ENCODE measurements at regions not wholly inside any gene's neighbourhood (a gene's known extent, or its start where the extent isn't known, plus 50 kb on each side); places are given as distances from the start of the nearest gene placed in this dataset.

DNA sequence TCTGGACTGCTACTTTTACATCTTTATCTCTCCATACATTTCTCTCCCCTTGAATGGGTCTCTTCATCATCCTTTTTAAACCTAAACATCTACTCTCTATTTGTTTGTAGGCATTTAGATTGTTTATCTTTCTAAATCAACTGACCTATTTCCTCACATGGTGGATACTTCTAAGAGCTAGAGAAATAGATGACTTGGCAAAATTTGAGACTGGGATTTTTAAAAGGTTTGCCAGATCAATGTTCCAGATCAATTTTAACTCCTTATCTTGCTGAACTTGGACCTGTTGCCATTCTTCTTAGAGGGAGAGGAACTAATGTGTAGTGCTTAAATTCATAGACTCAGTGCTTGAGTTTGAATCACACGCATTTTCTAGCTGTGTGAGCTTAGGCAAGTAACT lies 144.2 kb upstream of the STEAP4 start:
- Mint-ChIP-seq H3K9me3 (no peaks in the 10 kb centered on the region), H3K27ac (no peak overlapping the region), H3K36me3 (no peaks in the 10 kb centered on the region), H3K4me3 (no peak overlapping the region), H3K27me3 (peaks cover 1% of the 10 kb centered on the region), H3K4me1 (ENCODE audit: low read depth) (no peaks in the 10 kb centered on the region)
- POLR2A ChIA-PET = no interaction called here
- no peak for DNase-seq
- CTCF ChIA-PET = no interaction called here
- intact Hi-C loops (cut with micrococcal nuclease) = no loop called here

DNA sequence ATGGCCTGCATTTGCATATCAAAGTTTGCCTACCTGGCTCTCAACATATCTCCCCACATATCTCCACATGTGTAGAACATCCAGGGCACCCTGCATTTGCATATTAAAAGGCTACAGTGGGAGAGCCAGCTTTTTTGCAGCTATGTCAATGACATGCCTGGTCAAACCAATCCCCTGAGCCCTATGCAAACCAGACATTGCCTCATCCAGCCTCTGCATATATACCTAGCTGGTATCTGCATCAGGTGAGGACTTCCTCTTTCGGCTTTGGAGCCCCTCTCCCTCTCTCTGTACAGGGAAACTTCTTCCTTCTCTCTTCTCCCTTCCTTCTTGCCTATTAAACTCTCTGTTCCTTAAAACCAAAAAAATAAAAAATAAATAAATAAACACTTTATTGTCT lies 142.7 kb upstream of the STEAP4 start:
- no peak for DNase-seq
- H3K27ac Mint-ChIP-seq = no peak overlapping the region
- no peak overlapping the region for H3K4me3 Mint-ChIP-seq
- ChIA-PET POLR2A (no interaction called here), CTCF (no interaction called here)
- H3K27me3 Mint-ChIP-seq = peaks cover 1% of the 10 kb centered on the region
- no peaks in the 10 kb centered on the region for H3K36me3 Mint-ChIP-seq
- no peaks in the 10 kb centered on the region for H3K9me3 Mint-ChIP-seq
- intact Hi-C loops (cut with micrococcal nuclease) = no loop called here
- no peaks in the 10 kb centered on the region for H3K4me1 Mint-ChIP-seq (ENCODE audit: low read depth)

DNA sequence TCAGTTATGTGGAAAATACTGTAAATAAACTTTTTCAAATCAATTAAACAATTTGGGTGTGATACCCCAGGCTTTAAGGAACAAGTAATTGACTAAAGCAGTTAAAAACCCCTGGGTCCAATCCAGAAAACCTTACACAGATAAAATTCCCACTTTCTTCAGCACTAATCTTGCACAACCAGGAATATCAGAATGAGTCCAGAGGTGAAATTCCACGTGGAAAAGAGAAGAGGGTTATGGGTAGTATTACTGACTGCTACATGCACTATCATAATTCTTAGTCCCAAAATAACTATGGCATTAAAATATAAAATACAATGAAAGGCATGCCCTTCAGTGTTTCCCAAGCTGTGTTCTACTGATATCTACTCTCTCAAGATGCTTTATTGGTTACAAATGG lies 135.7 kb upstream of the STEAP4 start:
- POLR2A ChIA-PET = no interaction called here
- no peaks in the 10 kb centered on the region for H3K27me3 Mint-ChIP-seq
- no peak for DNase-seq
- no peaks in the 10 kb centered on the region for H3K36me3 Mint-ChIP-seq
- H3K27ac Mint-ChIP-seq = no peak overlapping the region
- intact Hi-C loops (cut with micrococcal nuclease) = no loop called here
- H3K9me3 Mint-ChIP-seq = no peaks in the 10 kb centered on the region
- CTCF ChIA-PET = no interaction called here
- no peaks in the 10 kb centered on the region for H3K4me1 Mint-ChIP-seq (ENCODE audit: low read depth)
- H3K4me3 Mint-ChIP-seq = no peak overlapping the region

DNA sequence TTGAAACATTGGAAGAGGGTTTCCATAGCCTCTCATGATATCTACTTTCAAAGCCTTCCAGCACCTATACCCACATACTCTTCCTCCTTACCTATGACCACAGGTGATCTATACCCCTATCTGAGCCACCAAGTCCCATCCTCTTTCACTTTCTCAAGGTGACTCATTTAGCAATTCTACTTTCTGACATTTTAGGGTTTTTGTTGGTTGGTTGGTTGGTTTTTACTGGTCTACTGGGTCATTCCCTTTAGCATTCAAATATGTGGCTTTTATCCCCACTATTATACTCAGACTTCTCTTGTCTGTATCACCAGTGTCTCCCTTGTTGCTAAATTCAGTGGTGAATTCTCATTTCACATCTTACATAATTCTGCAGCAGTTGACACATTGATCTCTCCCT lies 130.4 kb upstream of the STEAP4 start:
- DNase-seq = no peak
- POLR2A ChIA-PET = no interaction called here
- no peaks in the 10 kb centered on the region for H3K36me3 Mint-ChIP-seq
- no peaks in the 10 kb centered on the region for H3K4me1 Mint-ChIP-seq (ENCODE audit: low read depth)
- no peak overlapping the region for H3K4me3 Mint-ChIP-seq
- no peak overlapping the region for H3K27ac Mint-ChIP-seq
- intact Hi-C loops (cut with micrococcal nuclease) = no loop called here
- H3K9me3 Mint-ChIP-seq = no peaks in the 10 kb centered on the region
- CTCF ChIA-PET = no interaction called here
- H3K27me3 Mint-ChIP-seq = no peaks in the 10 kb centered on the region

DNA sequence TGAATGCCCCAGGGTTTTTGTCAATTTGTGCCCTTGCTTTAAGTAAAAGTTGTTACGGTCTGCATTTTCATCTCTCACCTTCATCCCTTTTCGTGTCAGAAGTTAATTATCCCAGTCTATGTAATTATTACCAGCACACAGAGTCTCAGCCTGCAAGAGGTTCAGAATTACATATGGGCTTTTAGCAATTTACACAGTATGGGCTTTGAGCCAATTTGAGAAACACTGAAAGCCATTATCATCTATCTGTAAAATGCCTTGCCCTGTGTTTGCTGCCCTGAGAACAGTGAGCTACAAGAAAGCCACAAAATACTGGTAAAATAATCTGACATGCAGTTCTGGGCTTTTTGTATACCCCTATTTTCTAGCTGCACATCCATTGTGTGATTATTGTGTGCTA lies 125.6 kb upstream of the STEAP4 start:
- peaks cover 2% of the 10 kb centered on the region for H3K27me3 Mint-ChIP-seq
- H3K9me3 Mint-ChIP-seq = no peaks in the 10 kb centered on the region
- H3K4me3 Mint-ChIP-seq = no peak overlapping the region
- ChIA-PET POLR2A (no interaction called here), CTCF (no interaction called here)
- no peaks in the 10 kb centered on the region for H3K4me1 Mint-ChIP-seq (ENCODE audit: low read depth)
- intact Hi-C loops (cut with micrococcal nuclease) = no loop called here
- no peak for DNase-seq
- no peaks in the 10 kb centered on the region for H3K36me3 Mint-ChIP-seq
- H3K27ac Mint-ChIP-seq = no peak overlapping the region

DNA sequence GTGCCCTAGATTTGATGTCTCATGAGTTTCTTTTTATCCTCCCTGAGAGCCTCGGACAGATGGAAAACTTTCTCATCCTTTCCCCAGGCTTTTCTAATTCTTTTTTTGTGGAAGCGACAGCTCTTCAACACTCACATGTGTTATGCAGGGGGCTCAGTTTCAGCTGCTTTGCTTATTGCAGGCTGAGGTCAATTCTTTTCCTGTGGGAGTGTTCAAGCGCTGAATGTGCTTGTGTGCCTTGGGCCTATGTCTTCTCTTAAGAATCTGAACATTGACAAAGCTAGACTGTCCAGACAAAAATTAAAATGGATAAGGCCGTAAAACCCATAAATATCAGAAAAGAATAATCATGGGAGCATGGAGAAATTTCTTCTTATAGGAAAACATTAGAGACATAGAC lies 125.2 kb upstream of the STEAP4 start:
- DNase-seq = no peak
- CTCF ChIA-PET = no interaction called here
- POLR2A ChIA-PET = no interaction called here
- Mint-ChIP-seq H3K4me3 (no peak overlapping the region), H3K36me3 (no peaks in the 10 kb centered on the region), H3K27me3 (peaks cover 2% of the 10 kb centered on the region), H3K4me1 (ENCODE audit: low read depth) (no peaks in the 10 kb centered on the region), H3K9me3 (no peaks in the 10 kb centered on the region), H3K27ac (no peak overlapping the region)
- intact Hi-C loops (cut with micrococcal nuclease) = no loop called here

DNA sequence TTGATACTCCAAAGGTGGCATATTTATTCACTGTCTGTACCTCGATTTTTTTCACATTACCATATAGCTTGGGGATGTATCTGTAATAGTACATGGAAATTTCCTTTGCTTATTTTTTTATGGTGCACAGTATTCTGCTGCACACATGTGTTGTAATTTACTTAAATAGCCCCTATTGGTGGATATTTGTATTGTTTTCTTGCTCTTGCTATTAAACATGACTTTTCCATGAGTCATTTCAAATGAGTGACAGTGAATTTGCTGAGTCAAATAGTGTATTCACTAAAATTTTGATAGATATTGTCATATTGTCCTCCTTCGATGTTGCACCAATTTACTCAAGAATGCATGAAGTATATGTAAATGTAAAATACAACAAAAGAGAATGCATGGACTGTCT lies 122.7 kb upstream of the STEAP4 start:
- no peaks in the 10 kb centered on the region for H3K4me1 Mint-ChIP-seq (ENCODE audit: low read depth)
- H3K4me3 Mint-ChIP-seq = no peak overlapping the region
- CTCF ChIA-PET = no interaction called here
- no peak for DNase-seq
- intact Hi-C loops (cut with micrococcal nuclease) = no loop called here
- no peaks in the 10 kb centered on the region for H3K36me3 Mint-ChIP-seq
- H3K27ac Mint-ChIP-seq = no peak overlapping the region
- peaks cover 2% of the 10 kb centered on the region for H3K27me3 Mint-ChIP-seq
- no peaks in the 10 kb centered on the region for H3K9me3 Mint-ChIP-seq
- POLR2A ChIA-PET = no interaction called here

DNA sequence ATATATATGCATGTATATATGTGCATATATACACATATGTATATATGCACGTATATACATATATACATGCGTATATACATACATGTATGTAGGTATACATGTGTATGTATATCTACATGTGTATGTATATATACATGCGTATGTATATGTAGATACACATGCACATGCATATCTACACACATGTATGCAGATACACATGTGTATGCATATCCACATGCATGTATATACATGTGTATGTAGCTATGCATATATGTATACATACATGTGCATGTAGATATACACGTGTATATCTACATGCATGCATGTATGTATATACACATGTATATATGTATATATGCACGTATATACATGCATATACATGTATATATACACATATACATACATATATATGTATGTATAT lies 95.8 kb upstream of the STEAP4 start:
- no peak overlapping the region for H3K27ac Mint-ChIP-seq
- no peaks in the 10 kb centered on the region for H3K36me3 Mint-ChIP-seq
- intact Hi-C loops (cut with micrococcal nuclease) = no loop called here
- no peak for DNase-seq
- no peaks in the 10 kb centered on the region for H3K4me1 Mint-ChIP-seq (ENCODE audit: low read depth)
- ChIA-PET POLR2A (no interaction called here), CTCF (no interaction called here)
- H3K9me3 Mint-ChIP-seq = no peaks in the 10 kb centered on the region
- H3K4me3 Mint-ChIP-seq = no peak overlapping the region
- no peaks in the 10 kb centered on the region for H3K27me3 Mint-ChIP-seq

DNA sequence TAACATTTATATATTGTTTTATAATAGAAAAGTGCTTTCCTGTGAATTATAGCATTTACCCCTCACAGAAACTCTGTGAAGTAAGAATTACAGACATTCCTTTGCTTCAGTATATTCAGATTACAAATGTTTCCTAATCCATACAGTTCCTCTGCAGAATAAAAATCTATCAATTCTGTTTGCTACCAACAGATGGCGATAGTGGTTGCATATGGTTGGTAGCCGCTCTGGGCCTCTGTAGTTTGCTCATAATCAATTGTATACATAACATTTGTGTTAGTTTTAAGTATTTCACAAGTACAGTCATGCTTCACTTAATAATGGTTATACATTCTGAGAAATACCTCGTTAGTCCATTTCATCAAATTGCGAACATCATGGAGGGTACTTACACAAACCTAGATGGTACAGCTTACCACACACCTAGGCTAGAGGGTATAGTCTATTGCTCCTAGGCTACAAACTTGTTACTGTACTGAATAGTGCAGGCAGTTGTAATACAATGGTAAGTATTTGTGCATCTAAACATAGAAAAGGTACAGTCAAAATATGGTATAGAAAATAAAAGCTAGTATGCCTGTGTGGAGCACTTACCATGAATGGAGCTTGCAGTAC lies 94.4 kb upstream of the STEAP4 start:
- no peaks in the 10 kb centered on the region for H3K27me3 Mint-ChIP-seq
- no peak overlapping the region for H3K27ac Mint-ChIP-seq
- no peaks in the 10 kb centered on the region for H3K9me3 Mint-ChIP-seq
- ChIA-PET POLR2A (no interaction called here), CTCF (interaction anchor here (0.6 to 1.0 kb wide), 4 partner anchors 25 to 452 kb away, joined by 3 read pairs; no protein-coding TSS in a partner anchor)
- DNase-seq = no peak
- intact Hi-C loops (cut with micrococcal nuclease) = no loop called here
- H3K36me3 Mint-ChIP-seq = no peaks in the 10 kb centered on the region
- H3K4me3 Mint-ChIP-seq = no peak overlapping the region
- peaks cover 8% of the 10 kb centered on the region for H3K4me1 Mint-ChIP-seq (ENCODE audit: low read depth)

DNA sequence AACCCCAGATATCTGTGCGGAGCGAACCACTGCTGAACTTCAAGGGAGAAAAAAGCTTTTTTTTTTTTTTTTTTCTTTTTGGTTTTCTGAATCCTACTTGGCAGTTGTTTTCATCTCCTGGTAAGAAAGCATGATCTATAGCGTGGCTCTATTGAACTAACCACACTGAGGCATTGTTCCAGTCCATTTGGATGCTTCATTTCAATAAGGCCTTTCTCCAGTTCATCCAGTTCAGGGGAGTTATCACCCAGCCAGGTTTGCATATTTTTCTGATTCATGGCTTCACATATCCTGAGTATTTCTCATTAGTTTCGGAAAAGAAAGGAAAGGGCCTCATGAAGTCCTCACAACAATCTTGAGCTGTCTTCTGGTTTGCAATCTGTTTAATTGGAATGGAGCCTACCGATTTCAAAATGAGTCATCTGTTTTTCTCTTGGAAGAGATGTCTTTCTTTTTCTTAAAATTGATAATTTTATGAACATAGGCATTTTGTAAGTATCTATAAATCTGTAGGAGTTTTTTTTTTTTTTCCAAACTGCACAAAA lies 93.1 kb upstream of the STEAP4 start:
- ChIA-PET POLR2A (no interaction called here), CTCF (interaction anchor here (1.0 kb wide), 1 partner anchor 54 kb away, joined by 5 read pairs; no protein-coding TSS in a partner anchor)
- peaks cover 10% of the 10 kb centered on the region for H3K4me1 Mint-ChIP-seq (ENCODE audit: low read depth)
- no peaks in the 10 kb centered on the region for H3K9me3 Mint-ChIP-seq
- H3K36me3 Mint-ChIP-seq = no peaks in the 10 kb centered on the region
- intact Hi-C loops (cut with micrococcal nuclease) = no loop called here
- DNase-seq = no peak
- no peaks in the 10 kb centered on the region for H3K27me3 Mint-ChIP-seq
- no peak overlapping the region for H3K4me3 Mint-ChIP-seq
- no peak overlapping the region for H3K27ac Mint-ChIP-seq

DNA sequence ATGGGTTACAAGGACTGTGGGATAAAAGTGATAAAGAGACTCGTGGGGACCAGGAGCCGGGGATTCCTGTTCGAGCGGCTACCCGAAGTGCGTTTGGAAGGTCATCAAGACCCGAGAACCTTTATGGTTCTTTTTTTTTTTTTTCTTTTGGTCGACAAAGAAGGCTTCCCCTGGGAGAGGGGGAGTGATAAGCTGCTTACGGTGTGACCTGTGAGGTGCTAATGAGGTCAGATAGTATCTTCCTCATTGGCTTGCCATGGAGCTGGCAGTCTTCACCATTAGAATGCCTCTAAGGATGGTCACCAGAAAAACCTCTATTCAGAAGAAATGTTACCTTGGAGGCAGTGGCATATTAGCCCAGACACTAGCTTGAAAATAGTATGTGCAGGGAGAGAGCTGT lies 92.3 kb upstream of the STEAP4 start:
- H3K4me3 Mint-ChIP-seq = no peak overlapping the region
- H3K36me3 Mint-ChIP-seq = no peaks in the 10 kb centered on the region
- no peak overlapping the region for H3K27ac Mint-ChIP-seq
- H3K9me3 Mint-ChIP-seq = no peaks in the 10 kb centered on the region
- ChIA-PET CTCF (interaction anchor here (1.0 kb wide), 1 partner anchor 53 kb away, joined by 5 read pairs; no protein-coding TSS in a partner anchor), POLR2A (no interaction called here)
- intact Hi-C loops (cut with micrococcal nuclease) = no loop called here
- DNase-seq = no peak
- H3K4me1 Mint-ChIP-seq (ENCODE audit: low read depth) = peaks cover 10% of the 10 kb centered on the region
- no peaks in the 10 kb centered on the region for H3K27me3 Mint-ChIP-seq

DNA sequence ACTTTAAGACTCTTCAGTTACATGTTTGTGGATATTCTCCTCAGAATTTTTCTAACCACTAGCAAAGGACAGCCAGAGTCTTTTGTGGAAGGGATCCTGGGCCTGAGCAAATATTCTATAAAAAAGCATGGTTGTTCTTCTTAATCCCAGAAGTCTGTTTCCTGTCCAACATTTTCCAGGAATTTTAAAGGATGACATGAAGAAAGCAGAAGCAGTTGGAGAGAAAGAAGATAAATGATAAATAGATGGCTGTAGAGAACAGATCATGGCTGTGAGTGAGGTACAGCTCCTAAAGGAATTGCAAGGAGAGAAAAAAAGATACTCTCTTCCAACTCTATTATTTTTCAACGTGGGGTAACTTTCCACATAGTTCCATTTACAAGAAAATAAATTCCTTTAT lies 91.8 kb upstream of the STEAP4 start:
- intact Hi-C loops (cut with micrococcal nuclease) = no loop called here
- CTCF ChIA-PET = no interaction called here
- Mint-ChIP-seq H3K27me3 (no peaks in the 10 kb centered on the region), H3K4me1 (ENCODE audit: low read depth) (peaks cover 10% of the 10 kb centered on the region), H3K4me3 (no peak overlapping the region), H3K9me3 (no peaks in the 10 kb centered on the region), H3K36me3 (no peaks in the 10 kb centered on the region), H3K27ac (no peak overlapping the region)
- no peak for DNase-seq
- POLR2A ChIA-PET = no interaction called here

DNA sequence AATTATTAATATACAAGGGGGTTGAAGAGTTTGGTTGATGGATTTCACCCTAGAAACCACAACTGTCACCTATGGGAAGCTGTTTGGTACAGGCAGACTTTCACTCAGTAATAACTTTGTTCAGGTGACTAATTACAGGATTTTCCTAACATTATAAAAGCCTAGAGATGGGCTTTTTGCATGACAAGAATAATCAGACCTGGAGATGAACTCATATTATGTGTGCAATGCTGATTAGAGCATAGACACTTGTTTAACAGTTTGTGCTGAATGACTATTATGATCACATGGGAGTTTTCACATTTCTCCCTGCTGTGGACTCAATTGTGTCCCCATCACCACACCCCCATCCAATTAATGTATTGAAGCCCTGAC lies 90.2 kb upstream of the STEAP4 start:
- H3K4me3 Mint-ChIP-seq = no peak overlapping the region
- no peak for DNase-seq
- peaks cover 10% of the 10 kb centered on the region for H3K4me1 Mint-ChIP-seq (ENCODE audit: low read depth)
- no peak overlapping the region for H3K27ac Mint-ChIP-seq
- CTCF ChIA-PET = no interaction called here
- H3K9me3 Mint-ChIP-seq = no peaks in the 10 kb centered on the region
- intact Hi-C loops (cut with micrococcal nuclease) = no loop called here
- no peaks in the 10 kb centered on the region for H3K36me3 Mint-ChIP-seq
- POLR2A ChIA-PET = no interaction called here
- H3K27me3 Mint-ChIP-seq = no peaks in the 10 kb centered on the region

Data from activated CD4-positive, alpha-beta memory T cell treated with anti-CD3 and anti-CD28 coated beads for 36 hours (primary cell).